H9 (cell line): ENCODE measurements at regions not wholly inside any gene's neighbourhood (a gene's known extent, or its start where the extent isn't known, plus 50 kb on each side); places are given as distances from the start of the nearest gene placed in this dataset.

Source experiments
- DNase-seq: peaks from one replicate; pipeline ENCODE4 v3.0.0-alpha.2; 2017
- H2AFZ ChIP-seq: one replicate; pipeline ENCODE4 v1.6.1; 2013; ENCODE audit warnings: mild to moderate bottlenecking, low read length, control low read depth, moderate library complexity
- H2AK5ac ChIP-seq: 2 replicates; pipeline ENCODE4 v1.6.1; 2013; ENCODE audit warnings: low read length, control low read depth, mixed read lengths; ENCODE audit not compliant: insufficient read length
- H2BK120ac ChIP-seq: one replicate; pipeline ENCODE4 v1.6.1; 2013; ENCODE audit warnings: low read depth, mild to moderate bottlenecking, low read length, control low read depth, inconsistent platforms; ENCODE audit not compliant: poor library complexity, severe bottlenecking
- H2BK12ac ChIP-seq: 2 replicates; pipeline ENCODE4 v1.6.1; 2013; ENCODE audit warnings: low read length, control low read depth, mixed read lengths, low read depth; ENCODE audit not compliant: insufficient read length
- H2BK15ac ChIP-seq: 2 replicates; pipeline ENCODE4 v1.6.1; 2013; ENCODE audit warnings: low read depth, low read length, control low read depth
- H2BK20ac ChIP-seq: one replicate; pipeline ENCODE4 v1.6.1; 2013; ENCODE audit warnings: low read depth, mild to moderate bottlenecking, low read length, control low read depth, inconsistent platforms; ENCODE audit not compliant: poor library complexity, severe bottlenecking
- H2BK5ac ChIP-seq: 2 replicates; pipeline ENCODE4 v1.6.1; 2013; ENCODE audit warnings: low read length, control low read depth, mixed read lengths; ENCODE audit not compliant: insufficient read length
- H3K14ac ChIP-seq: 2 replicates; pipeline ENCODE4 v1.6.1; 2013; ENCODE audit warnings: low read length, control low read depth; ENCODE audit not compliant: insufficient read depth
- H3K18ac ChIP-seq: 2 replicates; pipeline ENCODE4 v1.6.1; 2013; ENCODE audit warnings: low read depth, mild to moderate bottlenecking, mixed read lengths, low read length, control low read depth; ENCODE audit not compliant: insufficient read length
- H3K23ac ChIP-seq: 2 replicates; pipeline ENCODE4 v1.6.1; 2013; ENCODE audit warnings: low read length, control low read depth, mixed read lengths, low read depth; ENCODE audit not compliant: insufficient read length
- H3K23me2 ChIP-seq: 2 replicates; pipeline ENCODE4 v1.6.1; 2013; ENCODE audit warnings: low read depth, mild to moderate bottlenecking, mixed read lengths, low read length, control low read depth; ENCODE audit not compliant: insufficient read length, poor library complexity, severe bottlenecking
- H3K27ac ChIP-seq: 2 replicates; pipeline ENCODE4 v1.5.1; 2013; ENCODE audit warnings: low read length, control low read depth, mixed read lengths, low read depth; ENCODE audit not compliant: insufficient read length
- H3K27me3 ChIP-seq: 2 replicates; pipeline ENCODE4 v1.6.1; 2013; ENCODE audit warnings: low read length, control low read depth, inconsistent platforms; ENCODE audit not compliant: insufficient read depth
- H3K4ac ChIP-seq: 2 replicates; pipeline ENCODE4 v1.6.1; 2013; ENCODE audit warnings: low read depth, mild to moderate bottlenecking, control low read depth, inconsistent platforms, low read length, moderate library complexity
- H3K4me1 ChIP-seq: 2 replicates; pipeline ENCODE4 v1.6.1; 2013; ENCODE audit warnings: low read length, control low read depth, inconsistent platforms; ENCODE audit not compliant: insufficient read depth
- H3K4me2 ChIP-seq: 2 replicates; pipeline ENCODE4 v1.6.1; 2013; ENCODE audit warnings: low read length, control low read depth, mixed read lengths; ENCODE audit not compliant: insufficient read length, insufficient read depth
- H3K56ac ChIP-seq: 2 replicates; pipeline ENCODE4 v1.6.1; 2013; ENCODE audit warnings: low read depth, mild to moderate bottlenecking, mixed read lengths, low read length, control low read depth; ENCODE audit not compliant: insufficient read length
- H3K79me1 ChIP-seq: 2 replicates; pipeline ENCODE4 v1.6.1; 2013; ENCODE audit warnings: low read depth, mild to moderate bottlenecking, moderate library complexity, low read length, control low read depth, inconsistent platforms; ENCODE audit not compliant: insufficient read depth, poor library complexity, severe bottlenecking
- H3K79me2 ChIP-seq: 2 replicates; pipeline ENCODE4 v1.6.1; 2013; ENCODE audit warnings: low read length, control low read depth, inconsistent platforms; ENCODE audit not compliant: insufficient read depth
- H3K9ac ChIP-seq: 2 replicates; pipeline ENCODE4 v1.6.1; 2013; ENCODE audit warnings: low read length, control low read depth, mixed read lengths; ENCODE audit not compliant: insufficient read length; ENCODE audit errors: extremely low read depth
- H3K9me3 ChIP-seq: one replicate; pipeline ENCODE4 v1.6.1; 2013; ENCODE audit warnings: low read depth, low read length, inconsistent platforms; ENCODE audit not compliant: control insufficient read depth
- H3T11ph ChIP-seq: one replicate; pipeline ENCODE4 v1.6.1; 2013; ENCODE audit warnings: mild to moderate bottlenecking, low read length, control low read depth, inconsistent platforms
- H4K20me1 ChIP-seq: one replicate; pipeline ENCODE4 v1.6.1; 2013; ENCODE audit not compliant: control insufficient read depth, insufficient read length, insufficient read depth
- H4K5ac ChIP-seq: 2 replicates; pipeline ENCODE4 v1.6.1; 2013; ENCODE audit warnings: low read depth, mild to moderate bottlenecking, mixed read lengths, low read length, control low read depth; ENCODE audit not compliant: insufficient read length
- H4K8ac ChIP-seq: replicated peaks from 2 replicates; pipeline ENCODE4 v1.6.1; 2013; ENCODE audit warnings: low read length, control low read depth, mixed read lengths, low read depth; ENCODE audit not compliant: insufficient read length
- H4K91ac ChIP-seq: 2 replicates; pipeline ENCODE4 v1.6.1; 2013; ENCODE audit warnings: low read depth, mild to moderate bottlenecking, moderate library complexity, mixed read lengths, low read length, control low read depth; ENCODE audit not compliant: insufficient read length
- H3K27ac Mint-ChIP-seq, 3 experiments: 2 replicates in 2 of 3; 3 replicates in 1 of 3; pipeline ENCODE4 v1.8.0; 2020 to 2021; ENCODE audit warnings: mixed read lengths in 3 of 3, mild to moderate bottlenecking in 1 of 3, moderate library complexity in 1 of 3
- H3K27me3 Mint-ChIP-seq: 2 replicates; pipeline ENCODE4 v1.8.0; 2021; ENCODE audit warnings: low read depth, mild to moderate bottlenecking, moderate library complexity, mixed read lengths
- H3K36me3 Mint-ChIP-seq, 3 experiments: 2 replicates in 2 of 3; 3 replicates in 1 of 3; pipeline ENCODE4 v1.8.0; 2020 to 2021; ENCODE audit warnings: low read depth in 3 of 3, mixed read lengths in 3 of 3; ENCODE audit not compliant: insufficient read depth in 1 of 3
- H3K4me1 Mint-ChIP-seq, 2 experiments: 2 replicates each; pipeline ENCODE4 v1.8.0; 2020; ENCODE audit warnings: mixed read lengths in 2 of 2
- H3K4me3 Mint-ChIP-seq, 2 experiments: 2 replicates in 1 of 2; 3 replicates in 1 of 2; pipeline ENCODE4 v1.8.0; 2020 to 2021; ENCODE audit warnings: mild to moderate bottlenecking in 2 of 2, mixed read lengths in 2 of 2, moderate library complexity in 1 of 2
- H3K9me3 Mint-ChIP-seq, 2 experiments: 2 replicates in 1 of 2; 3 replicates in 1 of 2; pipeline ENCODE4 v1.8.0; 2020; ENCODE audit warnings: mild to moderate bottlenecking in 2 of 2, mixed read lengths in 2 of 2, moderate library complexity in 1 of 2
- WGBS: extraction: QIAGEN DNeasy Blood & Tissue Kit; methylation state at CpG from one replicate; pipeline ENCODE4 v1.1.7; 2013; ENCODE audit warnings: missing lambda C conversion rate, low lambda C conversion rate, mixed read lengths; ENCODE audit not compliant: insufficient read length; ENCODE audit errors: extremely low coverage; 5-methylcytosine and 5-hydroxymethylcytosine counted together
- TF ChIP-seq, protein P1 (sequence below): fragments of 200-600 bp; sonication (generic); conservative IDR thresholded peaks from 3 replicates; pipeline ENCODE4 v1.8.0; 2021; ENCODE audit warnings: antibody characterized with exemption, mild to moderate bottlenecking

DNA sequence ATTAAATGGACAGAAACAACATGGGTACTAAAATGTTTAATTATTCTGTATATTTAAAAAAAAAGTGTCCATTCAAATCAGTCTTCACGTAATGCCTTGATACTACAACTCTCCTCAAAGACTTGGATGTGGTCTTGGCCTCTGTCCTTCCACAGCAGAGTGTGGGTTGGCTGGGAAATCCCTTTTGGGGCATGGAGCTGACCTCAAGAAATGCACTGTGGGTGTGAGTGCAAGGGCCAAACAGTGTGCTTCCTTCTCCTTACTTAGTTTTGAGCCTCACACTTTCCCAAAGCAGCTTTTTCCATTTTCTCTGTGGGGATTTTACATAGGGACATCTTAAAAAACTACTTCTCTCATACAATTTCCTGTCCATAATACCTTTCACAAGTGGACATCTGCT lies 607.4 kb downstream of the EFNB2 start:
- H3K79me2 ChIP-seq: no peaks in the 10 kb centered on the region
- H3K4me1 ChIP-seq: no peaks in the 10 kb centered on the region
- H3K79me1 ChIP-seq: no peaks in the 10 kb centered on the region
- no peak overlapping the region for H3T11ph ChIP-seq
- no peaks in the 10 kb centered on the region; the same call in 1 of the 2 replicates for H3K27me3 ChIP-seq
- H2BK20ac ChIP-seq: no peak overlapping the region
- H3K27ac ChIP-seq: no peak overlapping the region
- H3K36me3 Mint-ChIP-seq: no peaks in the 10 kb centered on the region
- no peaks in the 10 kb centered on the region for H3K4me1 Mint-ChIP-seq
- H4K91ac ChIP-seq: no peak overlapping the region
- H3K23me2 ChIP-seq: no peaks in the 10 kb centered on the region
- H3K9me3 Mint-ChIP-seq: no peaks in the 10 kb centered on the region; a peak in 1 of 5 replicates
- H4K5ac ChIP-seq: no peak overlapping the region
- H3K18ac ChIP-seq: no peak overlapping the region
- no peak overlapping the region for H3K23ac ChIP-seq
- H3K27me3 Mint-ChIP-seq: peaks cover 2% of the 10 kb centered on the region
- H4K8ac ChIP-seq: no peak overlapping the region
- H3K9me3 ChIP-seq: no peaks in the 10 kb centered on the region
- no peak overlapping the region for H2AK5ac ChIP-seq
- no peak overlapping the region for H3K4me2 ChIP-seq
- H2BK15ac ChIP-seq: no peak overlapping the region
- no peak overlapping the region for H3K4me3 Mint-ChIP-seq
- no peak overlapping the region for H3K9ac ChIP-seq
- H2BK120ac ChIP-seq: no peak overlapping the region
- WGBS: no CpG with 5 or more reads among the region's 1 CpG
- H2BK12ac ChIP-seq: no peak overlapping the region
- H3K4ac ChIP-seq: no peak overlapping the region
- DNase-seq: no peak
- no peak overlapping the region for H3K14ac ChIP-seq
- H4K20me1 ChIP-seq: no peaks in the 10 kb centered on the region
- no peak overlapping the region for H2BK5ac ChIP-seq
- H2AFZ ChIP-seq: no peak overlapping the region
- H3K27ac Mint-ChIP-seq: no peak overlapping the region
- no peak overlapping the region for H3K56ac ChIP-seq
- TF ChIP-seq, protein P1, sequence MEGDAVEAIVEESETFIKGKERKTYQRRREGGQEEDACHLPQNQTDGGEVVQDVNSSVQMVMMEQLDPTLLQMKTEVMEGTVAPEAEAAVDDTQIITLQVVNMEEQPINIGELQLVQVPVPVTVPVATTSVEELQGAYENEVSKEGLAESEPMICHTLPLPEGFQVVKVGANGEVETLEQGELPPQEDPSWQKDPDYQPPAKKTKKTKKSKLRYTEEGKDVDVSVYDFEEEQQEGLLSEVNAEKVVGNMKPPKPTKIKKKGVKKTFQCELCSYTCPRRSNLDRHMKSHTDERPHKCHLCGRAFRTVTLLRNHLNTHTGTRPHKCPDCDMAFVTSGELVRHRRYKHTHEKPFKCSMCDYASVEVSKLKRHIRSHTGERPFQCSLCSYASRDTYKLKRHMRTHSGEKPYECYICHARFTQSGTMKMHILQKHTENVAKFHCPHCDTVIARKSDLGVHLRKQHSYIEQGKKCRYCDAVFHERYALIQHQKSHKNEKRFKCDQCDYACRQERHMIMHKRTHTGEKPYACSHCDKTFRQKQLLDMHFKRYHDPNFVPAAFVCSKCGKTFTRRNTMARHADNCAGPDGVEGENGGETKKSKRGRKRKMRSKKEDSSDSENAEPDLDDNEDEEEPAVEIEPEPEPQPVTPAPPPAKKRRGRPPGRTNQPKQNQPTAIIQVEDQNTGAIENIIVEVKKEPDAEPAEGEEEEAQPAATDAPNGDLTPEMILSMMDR: no peak
